Keratinocyte (primary cell): ENCODE measurements at regions not wholly inside any gene's neighbourhood (a gene's known extent, or its start where the extent isn't known, plus 50 kb on each side); places are given as distances from the start of the nearest gene placed in this dataset.

ENCODE experiments used
- CTCF ChIP-seq, 3 experiments: IDR thresholded peaks in 1 of 3; conservative IDR thresholded peaks in 1 of 3; optimal IDR thresholded peaks in 1 of 3; 2 replicates in 2 of 3; 3 replicates in 1 of 3; pipeline versions ENCODE3 to v1.5.1; 2011; ENCODE audit warnings: low read length in 3 of 3, mild to moderate bottlenecking in 3 of 3, moderate library complexity in 2 of 3, control low read depth in 1 of 3, inconsistent platforms in 1 of 3; ENCODE audit not compliant: insufficient read depth in 2 of 3; ENCODE audit errors: extremely low read depth in 1 of 3
- EZH2 ChIP-seq: IDR thresholded peaks from one replicate; pipeline ENCODE4 v1.6.1; 2012; ENCODE audit warnings: inconsistent platforms, mild to moderate bottlenecking, low read length, moderate library complexity

GRCh38 chr1:25128121-25128621, 104.1 kb downstream of the SYF2 start:
- TF ChIP-seq CTCF (optimal IDR thresholded peaks at IDR 0.05 in 1 of 3, IDR thresholded peaks at IDR 0.05 in 1 of 3, conservative IDR thresholded peaks at IDR 0.05 in 1 of 3; ENCODE audit: extremely low read depth in 1 of 3, insufficient read depth in 2 of 3, low read length in 3 of 3) (no peak), EZH2 (no peak)
